SHP77 (cell line): ENCODE measurements at regions not wholly inside any gene's neighbourhood (a gene's known extent, or its start where the extent isn't known, plus 50 kb on each side); places are given as distances from the start of the nearest gene placed in this dataset.
"Not testable (repeated sequence)": the region's sequence is repeated elsewhere in the genome, so short reads cannot be mapped to it uniquely, and the experiment has no call there.

Experiments used
- DNase-seq, 2 experiments: peaks; one replicate each; lab custom pipeline; 2025; lab: John Stamatoyannopoulos, UW

GRCh38 chr7:110387689-110388088 is 703.2 kb upstream of the LRRN3 start:
- DNase-seq = no peak

DNA sequence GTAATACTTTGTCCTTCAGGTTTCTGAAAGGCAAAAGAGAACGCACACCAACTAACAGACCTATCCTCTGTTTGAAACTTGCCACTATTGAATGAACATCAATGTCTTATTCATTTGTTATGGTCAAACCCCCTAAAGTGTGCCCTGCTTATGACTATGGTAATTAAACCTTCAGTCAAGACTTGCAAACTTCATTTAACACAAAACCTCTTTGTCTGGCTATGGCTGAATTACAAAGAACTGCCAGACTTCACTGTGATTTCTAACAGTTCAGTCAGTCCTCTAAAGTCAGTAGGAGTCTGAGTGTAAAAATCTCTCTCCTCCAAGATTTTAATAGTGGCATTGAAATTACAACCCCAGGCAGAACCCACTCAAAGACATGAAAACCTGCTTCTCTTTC is 702.5 kb upstream of the LRRN3 start:
- no peak for DNase-seq

GRCh38 chr7:110396021-110396420 is 694.9 kb upstream of the LRRN3 start:
- DNase-seq = no peak

- DNase-seq = no peak
Observed at GRCh38 chr7:110397927-110398660, 692.8 kb upstream of the LRRN3 start.

DNA sequence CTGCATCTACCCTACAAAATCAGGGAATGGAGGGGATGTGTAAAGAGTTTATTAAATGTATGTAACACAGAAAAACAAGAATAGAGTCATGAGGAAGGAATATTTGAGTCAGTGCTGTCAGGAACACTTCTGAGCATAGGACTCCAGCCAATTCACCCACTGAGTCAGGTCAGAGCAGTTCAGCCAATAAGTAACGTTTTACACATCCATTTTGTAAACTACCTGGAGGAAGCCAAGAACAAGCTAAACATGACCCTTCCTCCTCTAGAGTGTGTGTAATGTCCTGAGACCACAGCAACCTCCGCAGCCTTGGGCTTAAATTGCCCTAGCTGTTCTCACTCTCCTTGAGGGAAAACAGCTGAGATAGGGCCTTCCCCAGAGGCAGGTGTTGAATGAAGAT is 691.5 kb upstream of the LRRN3 start:
- no peak for DNase-seq

GRCh38 chr7:110400411-110400810 is 690.5 kb upstream of the LRRN3 start:
- DNase-seq = no peak

DNA sequence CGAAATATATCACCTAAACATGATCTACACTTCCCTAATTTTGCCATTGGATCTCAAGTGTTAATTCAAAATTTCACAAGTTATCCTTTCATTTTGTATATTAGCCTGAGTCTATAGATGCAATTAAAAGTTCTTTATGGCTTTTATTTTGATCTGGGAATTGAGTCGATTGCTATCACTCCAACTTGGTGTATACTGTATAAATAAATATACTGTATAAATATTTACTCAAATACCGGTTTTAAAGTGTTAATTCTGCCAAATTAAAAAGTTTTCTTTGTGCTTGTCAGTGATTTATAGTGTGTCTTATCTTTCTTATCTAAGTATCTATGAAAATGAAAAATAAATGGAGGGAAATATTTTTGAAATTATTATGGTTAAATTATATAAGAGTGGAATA is 683.7 kb upstream of the LRRN3 start:
- no peak for DNase-seq

DNA sequence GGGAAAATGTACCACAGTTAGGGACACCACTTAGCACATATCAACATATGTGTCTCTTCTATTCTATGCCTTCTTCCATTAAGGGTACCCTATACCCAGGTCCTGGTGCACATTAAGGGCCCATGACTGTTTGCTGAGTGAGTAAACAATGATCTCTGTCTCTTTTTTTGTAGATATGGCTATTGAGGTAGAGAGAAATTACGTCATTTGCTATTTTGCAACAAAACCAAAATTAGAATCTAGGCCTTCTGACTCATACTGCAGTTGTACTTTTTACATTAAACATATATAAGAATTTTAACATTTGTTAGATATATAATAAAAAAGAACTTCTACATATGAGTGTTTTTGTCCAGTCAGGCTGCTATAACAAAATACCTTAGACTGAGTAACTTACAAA is 683.2 kb upstream of the LRRN3 start:
- no peak for DNase-seq

DNA sequence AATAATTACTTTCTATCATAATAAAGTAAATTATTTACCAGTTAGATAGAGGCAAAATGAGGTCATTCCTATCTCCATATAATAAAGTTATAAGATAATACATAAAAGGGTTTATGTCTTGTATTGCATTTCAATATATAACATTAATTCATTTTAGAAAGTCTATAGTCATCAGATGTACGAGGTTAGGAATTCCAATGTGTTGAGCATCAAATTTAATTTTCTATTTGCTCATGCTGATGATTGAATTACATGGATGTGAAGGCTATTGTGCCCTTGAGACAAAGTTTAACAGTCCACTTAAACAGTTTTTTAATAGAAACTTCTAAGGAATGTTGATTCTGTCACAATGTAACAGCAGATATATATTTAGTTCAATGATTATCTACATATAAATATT is 678.3 kb upstream of the LRRN3 start:
- DNase-seq = no peak

- DNase-seq = no peak
Observed at GRCh38 chr7:110413038-110413437, 677.9 kb upstream of the LRRN3 start.

- no peak for DNase-seq
Observed at GRCh38 chr7:110417611-110418010, 673.3 kb upstream of the LRRN3 start.

DNA sequence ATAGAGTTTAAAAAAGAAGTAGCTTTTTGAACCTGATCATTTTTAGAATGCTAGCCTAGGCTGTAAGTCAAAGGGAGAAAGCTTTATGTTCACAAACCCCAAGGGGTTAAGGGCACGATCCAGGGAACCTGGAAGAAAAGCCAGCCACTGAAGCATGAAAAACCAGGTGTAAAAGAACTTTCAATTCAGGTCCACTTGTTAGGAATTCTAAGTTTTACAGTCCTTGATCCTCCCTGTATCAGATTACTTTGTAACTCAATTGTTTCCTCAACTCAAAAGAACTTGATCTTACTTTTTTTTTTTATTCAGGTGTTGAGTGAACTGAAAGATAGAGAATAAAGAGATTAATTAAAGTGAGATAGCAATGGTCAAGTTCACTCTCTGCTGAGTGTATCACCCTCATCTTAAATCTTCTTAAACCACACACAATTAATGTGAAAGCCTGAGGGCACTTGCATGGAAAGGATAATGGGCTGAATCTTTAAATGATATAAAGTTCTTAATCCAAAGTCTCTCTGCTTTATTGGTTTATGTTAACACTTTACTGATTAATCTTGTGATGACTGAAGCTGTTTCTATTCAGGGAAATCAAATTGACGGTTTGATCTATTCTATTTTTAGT is 672.2 kb upstream of the LRRN3 start:
- DNase-seq = no peak

GRCh38 chr7:110420788-110421187 is 670.1 kb upstream of the LRRN3 start:
- no peak for DNase-seq

- DNase-seq = no peak
Observed at GRCh38 chr7:110421490-110422241, 669.3 kb upstream of the LRRN3 start.

DNA sequence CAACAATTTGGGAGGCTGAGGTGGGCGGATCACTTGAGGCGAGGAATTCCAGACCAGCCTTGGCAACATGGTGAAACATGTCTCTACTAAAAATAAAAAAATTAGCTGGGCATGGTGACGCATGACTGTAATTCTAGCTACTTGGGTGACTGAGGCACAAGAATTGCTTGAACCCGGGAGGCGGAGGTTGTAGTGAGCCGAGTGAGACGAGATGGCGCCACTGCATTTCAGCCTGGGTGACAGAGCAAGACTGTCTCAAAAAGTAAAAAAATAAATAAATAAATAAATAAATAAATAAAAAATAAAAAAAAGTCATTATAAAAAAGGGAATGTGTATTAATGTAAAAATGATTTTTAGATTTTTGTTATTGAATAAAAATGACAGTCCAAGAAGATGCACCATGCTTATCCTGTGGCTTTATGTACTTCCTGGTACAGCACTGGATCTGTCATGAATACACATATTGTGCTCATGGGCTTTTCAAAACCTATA is 658.8 kb upstream of the LRRN3 start:
- DNase-seq = no peak

GRCh38 chr7:110438926-110439325 is 652.0 kb upstream of the LRRN3 start:
- not testable (repeated sequence) for DNase-seq

GRCh38 chr7:110442381-110442837 is 648.5 kb upstream of the LRRN3 start:
- DNase-seq = peak; percentile 58 to 66

DNA sequence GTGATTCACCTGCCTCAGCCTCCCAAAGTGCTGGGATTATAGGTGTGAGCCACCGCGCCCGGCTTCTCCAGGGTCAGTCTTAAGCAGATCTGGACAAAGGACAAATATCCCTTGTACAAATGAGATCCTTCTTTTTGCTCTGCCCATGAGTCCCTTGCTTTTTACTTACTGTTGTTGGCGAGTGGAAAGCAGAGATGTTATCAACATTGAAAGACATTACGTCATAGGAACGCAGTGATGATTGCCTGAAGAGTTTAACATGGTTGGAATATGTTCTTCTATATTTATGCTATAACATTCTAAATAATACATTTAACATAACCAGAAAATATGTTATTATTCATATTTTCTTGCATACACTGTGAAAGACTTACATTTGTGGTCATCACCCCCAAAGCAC is 644.3 kb upstream of the LRRN3 start:
- no peak for DNase-seq

GRCh38 chr7:110448918-110449317 is 642.0 kb upstream of the LRRN3 start:
- no peak for DNase-seq

GRCh38 chr7:110454713-110455112 is 636.2 kb upstream of the LRRN3 start:
- no peak for DNase-seq

- no peak for DNase-seq
Observed at GRCh38 chr7:110461621-110462020, 629.3 kb upstream of the LRRN3 start.

- no peak for DNase-seq
Observed at GRCh38 chr7:110470420-110470819, 620.5 kb upstream of the LRRN3 start.

DNA sequence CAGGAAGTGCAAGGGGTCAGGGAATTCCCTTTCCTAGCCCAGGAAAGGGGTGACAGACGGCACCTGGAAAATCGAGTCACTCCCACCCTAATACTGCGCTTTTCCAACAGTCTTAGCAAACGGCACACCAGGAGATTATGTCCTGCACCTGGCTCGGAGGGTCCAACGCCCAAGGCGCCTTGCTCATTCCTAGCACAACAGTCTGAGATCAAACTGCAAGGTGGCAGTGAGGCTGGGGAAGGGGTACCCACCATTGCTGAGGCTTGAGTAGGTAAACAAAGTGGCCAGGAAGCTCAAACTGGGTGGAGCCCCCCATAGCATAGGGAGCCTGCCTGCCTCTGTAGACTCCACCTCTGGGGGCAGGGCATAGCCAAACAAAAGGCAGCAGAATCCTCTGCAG is 618.5 kb upstream of the LRRN3 start:
- not testable (repeated sequence) for DNase-seq
